Stimulated activated CD4-positive, alpha-beta T cell treated with anti-CD3 and anti-CD28 coated beads, Interleukin-4, amount 100 ng/mL, for 24 hours (primary cell): ENCODE measurements at regions not wholly inside any gene's neighbourhood (a gene's known extent, or its start where the extent isn't known, plus 50 kb on each side); places are given as distances from the start of the nearest gene placed in this dataset.

Experiments
- DNase-seq: peaks from one replicate; pipeline ENCODE4 v3.0.0-alpha.2; 2020

GRCh38 chr4:24279469-24279868 is 304.9 kb downstream of the DHX15 start:
- DNase-seq = no peak

GRCh38 chr4:24278693-24279092 is 305.7 kb downstream of the DHX15 start:
- DNase-seq = no peak

GRCh38 chr4:24274381-24274941 is 309.9 kb downstream of the DHX15 start:
- DNase-seq = no peak

GRCh38 chr4:24273136-24273535 is 311.2 kb downstream of the DHX15 start:
- no peak for DNase-seq

GRCh38 chr4:24266951-24267722 is 317.2 kb downstream of the DHX15 start:
- DNase-seq = no peak

GRCh38 chr4:24265989-24266388 is 318.4 kb downstream of the DHX15 start:
- no peak for DNase-seq

- DNase-seq = no peak
Observed at GRCh38 chr4:24262616-24263015, 321.7 kb downstream of the DHX15 start.

GRCh38 chr4:24262084-24262483 is 322.3 kb downstream of the DHX15 start:
- no peak for DNase-seq

- no peak for DNase-seq
Observed at GRCh38 chr4:24260923-24261564, 323.3 kb downstream of the DHX15 start.

- DNase-seq = no peak
Observed at GRCh38 chr4:24260133-24260715, 324.1 kb downstream of the DHX15 start.

- DNase-seq = no peak
Observed at GRCh38 chr4:24256547-24256946, 327.8 kb downstream of the DHX15 start.

- no peak for DNase-seq
Observed at GRCh38 chr4:24256066-24256465, 328.3 kb downstream of the DHX15 start.

- DNase-seq = no peak
Observed at GRCh38 chr4:24252121-24252520, 332.2 kb downstream of the DHX15 start.

GRCh38 chr4:24251589-24251988 is 332.8 kb downstream of the DHX15 start:
- DNase-seq = no peak

GRCh38 chr4:24249972-24250371 is 334.4 kb downstream of the DHX15 start:
- DNase-seq = no peak

GRCh38 chr4:24248674-24249630 is 335.4 kb downstream of the DHX15 start:
- no peak for DNase-seq

GRCh38 chr4:24245491-24245820 is 338.9 kb downstream of the DHX15 start:
- no peak for DNase-seq

- DNase-seq = no peak
Observed at GRCh38 chr4:24244663-24245490, 339.5 kb downstream of the DHX15 start.

GRCh38 chr4:24243641-24244040 is 340.7 kb downstream of the DHX15 start:
- DNase-seq = no peak

GRCh38 chr4:24241511-24241910 is 342.8 kb downstream of the DHX15 start:
- no peak for DNase-seq

- no peak for DNase-seq
Observed at GRCh38 chr4:24240655-24241054, 343.7 kb downstream of the DHX15 start.

- no peak for DNase-seq
Observed at GRCh38 chr4:24237709-24238108, 346.6 kb downstream of the DHX15 start.
